HG03108 (cell line): ENCODE measurements at regions not wholly inside any gene's neighbourhood (a gene's known extent, or its start where the extent isn't known, plus 50 kb on each side); places are given as distances from the start of the nearest gene placed in this dataset.

Source experiments
- ATAC-seq: cut with Tn5 transposase; IDR thresholded peaks from one replicate; pipeline ENCODE4 v1.9.1; 2021; ENCODE audit warnings: moderate library complexity; ENCODE audit not compliant: unreplicated experiment

- no peak for ATAC-seq
These were observed 441.3 kb upstream of the THBS1 start for GRCh38 chr15:39139431-39140059.

DNA sequence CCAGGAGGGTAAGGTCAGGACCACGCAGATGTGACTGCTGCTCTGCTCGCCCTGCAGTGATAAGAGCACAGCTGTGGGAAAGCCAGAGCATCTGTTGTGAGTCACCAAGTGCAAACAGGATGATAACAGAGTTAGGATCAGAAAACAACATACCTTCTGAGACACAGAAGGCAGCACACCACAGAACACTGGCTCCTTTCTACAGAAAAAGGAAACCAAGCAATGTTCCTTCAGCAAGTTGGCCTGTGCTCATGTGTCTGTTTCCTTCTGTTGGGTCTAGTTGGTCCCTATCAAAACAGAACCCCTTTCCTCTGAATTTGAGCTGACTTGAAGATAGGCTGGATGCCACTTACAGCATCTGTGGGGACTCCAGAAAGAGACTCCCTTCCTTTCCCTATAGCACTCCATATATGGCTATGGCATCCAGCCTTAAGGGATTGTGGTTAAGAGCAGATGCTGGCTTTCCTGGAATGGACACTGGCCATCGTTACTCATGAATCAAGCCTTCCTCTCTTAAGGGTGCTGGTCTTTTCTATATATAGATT, 440.7 kb upstream of the THBS1 start:
- ATAC-seq = no peak

DNA sequence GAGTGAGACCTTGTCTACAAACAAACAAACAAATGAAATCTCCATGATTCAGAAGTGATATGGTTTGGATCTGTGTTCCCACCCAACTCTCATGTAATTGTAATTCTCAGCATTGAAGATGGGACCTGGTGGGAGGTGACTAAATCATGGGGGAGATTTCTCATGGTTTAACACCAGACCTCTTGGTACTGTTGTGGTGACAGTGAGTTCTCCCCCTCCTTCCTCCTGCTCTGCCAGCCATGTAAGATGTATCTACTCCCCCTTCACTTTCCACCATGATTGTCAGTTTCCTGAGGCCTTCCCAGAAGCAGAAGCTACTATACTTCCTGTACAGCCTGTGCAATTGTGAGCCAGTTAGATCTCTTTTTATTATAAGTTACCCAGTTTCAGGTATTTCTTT, 438.4 kb upstream of the THBS1 start:
- ATAC-seq = no peak

- ATAC-seq = no peak
These were observed 437.4 kb upstream of the THBS1 start for GRCh38 chr15:39143479-39143878.

DNA sequence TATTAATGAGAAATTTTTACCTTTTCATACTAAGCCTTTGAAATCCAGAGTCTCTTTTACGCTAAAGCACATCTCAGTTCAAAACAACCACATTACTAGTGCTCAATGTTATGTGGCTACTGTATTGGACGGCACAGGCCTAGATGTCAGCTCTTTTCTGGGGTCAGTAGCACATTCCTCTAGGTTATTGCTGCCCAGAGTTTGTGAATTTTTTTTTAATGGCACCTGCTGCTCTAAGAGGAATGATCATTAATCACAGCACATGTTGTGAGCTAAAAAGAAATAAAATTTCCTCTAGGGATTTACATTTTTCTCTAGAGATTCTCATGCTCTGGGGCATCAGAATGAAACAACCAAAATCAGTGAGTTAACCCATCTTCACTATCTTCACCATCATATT, 436.8 kb upstream of the THBS1 start:
- no peak for ATAC-seq

DNA sequence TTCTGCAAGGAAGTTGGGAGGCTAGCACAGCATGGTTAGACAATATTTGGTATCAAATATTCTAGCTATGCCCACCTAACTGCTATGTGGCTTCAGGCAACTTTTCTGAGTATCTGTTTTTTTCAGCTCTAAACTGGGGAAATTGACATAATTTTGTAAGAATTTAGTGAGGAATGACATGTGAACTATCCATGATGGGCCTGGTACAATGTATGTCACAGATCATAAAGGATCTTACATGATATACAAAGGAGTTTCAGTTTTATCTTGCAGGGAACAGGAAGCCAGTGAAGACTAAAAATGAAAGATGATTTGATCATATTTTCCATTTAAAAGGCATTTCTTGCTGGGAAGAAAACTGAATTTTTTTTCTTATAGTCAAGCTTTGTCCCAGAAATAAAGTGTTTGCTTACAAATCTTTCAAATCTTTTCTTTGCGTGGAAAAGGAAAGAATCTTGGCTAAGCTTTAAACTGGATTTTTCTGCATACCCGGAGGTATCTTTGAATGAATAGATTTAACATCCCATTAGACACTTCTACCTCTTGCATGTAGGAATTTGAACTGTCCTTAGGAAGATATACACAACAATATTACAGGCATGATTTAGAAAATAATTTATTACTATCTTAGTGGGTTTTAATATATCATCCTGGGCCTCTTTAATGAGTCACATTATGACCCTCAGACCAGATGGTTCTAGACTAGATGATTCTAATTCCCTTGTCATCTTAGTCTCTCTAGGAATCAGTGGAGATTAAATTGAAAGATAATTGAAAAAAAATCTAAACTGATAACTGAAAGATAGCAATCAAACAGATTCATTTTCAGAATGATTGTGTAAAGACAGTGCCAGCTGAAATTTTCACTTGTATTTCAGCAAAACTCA, 436.0 kb upstream of the THBS1 start:
- ATAC-seq = no peak

DNA sequence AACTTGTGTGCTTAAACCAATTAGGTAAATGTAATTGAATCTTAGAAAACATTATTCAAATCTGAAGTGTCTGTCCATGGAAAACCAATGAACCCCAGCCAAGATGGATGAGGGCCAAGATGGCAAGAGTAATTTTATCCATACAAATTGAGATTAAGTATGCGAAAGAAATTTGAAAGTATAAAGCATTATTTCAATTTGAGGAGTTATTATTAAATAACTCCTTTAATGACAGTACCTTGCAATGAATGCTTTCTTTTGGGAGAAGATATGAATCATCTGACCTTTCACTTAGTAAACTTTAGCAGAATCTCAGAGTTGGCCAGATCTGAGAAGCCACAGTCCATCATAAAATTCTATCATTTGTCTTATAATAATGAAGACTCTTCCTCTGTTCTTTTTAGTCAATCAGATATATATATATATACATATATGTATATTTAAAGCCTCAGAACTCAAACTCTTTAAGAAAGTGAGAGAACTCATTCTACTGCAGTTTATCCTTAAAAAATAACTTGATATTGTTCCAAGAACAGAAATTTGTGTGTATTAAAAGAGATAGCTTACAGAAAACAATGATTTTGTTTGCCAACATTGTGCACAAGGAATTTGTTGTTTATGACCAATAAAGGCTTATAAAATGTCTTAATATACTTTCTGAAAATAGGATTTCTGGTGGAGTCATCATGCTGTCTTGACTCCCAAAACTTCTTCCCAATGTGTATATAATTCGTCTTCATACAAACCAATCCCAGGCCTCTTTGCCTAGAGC, 434.8 kb upstream of the THBS1 start:
- no peak for ATAC-seq

DNA sequence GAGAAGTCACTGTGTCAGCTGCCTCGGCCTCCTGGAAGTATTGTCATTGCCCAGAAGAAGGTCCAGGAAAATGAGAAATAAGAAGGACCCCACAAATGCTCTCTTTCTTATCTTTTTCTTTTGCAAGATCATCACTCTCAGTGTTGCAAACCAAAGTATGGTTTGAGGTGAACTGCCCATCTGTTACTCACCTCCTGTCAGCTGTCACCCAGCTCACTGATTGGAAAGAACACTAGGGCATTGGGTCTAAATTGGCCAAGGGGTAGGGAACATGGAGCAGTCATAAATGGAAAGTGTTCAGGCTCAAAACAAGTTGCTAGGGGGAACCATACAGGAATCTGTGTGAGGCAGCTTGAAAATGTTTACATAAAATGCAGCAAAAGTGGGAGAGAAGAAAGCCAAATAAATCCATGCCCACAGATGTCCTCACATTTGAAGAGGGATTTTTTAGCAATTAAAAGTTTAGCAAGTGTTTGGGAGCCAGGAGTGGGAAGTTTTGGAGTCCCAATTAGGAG, 431.2 kb upstream of the THBS1 start:
- no peak for ATAC-seq

- ATAC-seq = no peak
These were observed 429.3 kb upstream of the THBS1 start for GRCh38 chr15:39151545-39151944.

- no peak for ATAC-seq
These were observed 427.7 kb upstream of the THBS1 start for GRCh38 chr15:39153058-39153714.

- no peak for ATAC-seq
These were observed 427.2 kb upstream of the THBS1 start for GRCh38 chr15:39153716-39154115.

DNA sequence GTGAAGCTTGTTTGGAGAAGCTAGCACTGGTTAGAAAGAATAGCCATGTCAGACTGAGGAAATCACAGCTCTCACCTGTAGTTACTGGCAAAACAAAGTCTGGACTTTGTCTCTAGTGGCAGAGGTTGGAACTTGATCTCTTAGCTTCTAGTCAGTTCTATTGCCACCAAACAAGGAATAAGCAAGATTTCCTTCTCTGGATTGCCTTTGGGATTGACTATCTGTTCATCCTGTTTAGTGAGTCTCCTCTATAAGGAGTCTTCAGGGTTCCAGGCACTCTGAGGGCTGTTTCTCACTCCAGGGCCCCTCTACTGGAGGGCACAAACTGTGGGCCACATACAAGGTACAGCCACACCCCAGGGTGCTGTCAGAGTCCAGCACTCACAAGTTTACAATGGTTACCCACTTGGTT, 426.6 kb upstream of the THBS1 start:
- no peak for ATAC-seq

GRCh38 chr15:39154776-39155175, 426.1 kb upstream of the THBS1 start:
- ATAC-seq = no peak

- ATAC-seq = no peak
These were observed 424.7 kb upstream of the THBS1 start for GRCh38 chr15:39156166-39156565.

DNA sequence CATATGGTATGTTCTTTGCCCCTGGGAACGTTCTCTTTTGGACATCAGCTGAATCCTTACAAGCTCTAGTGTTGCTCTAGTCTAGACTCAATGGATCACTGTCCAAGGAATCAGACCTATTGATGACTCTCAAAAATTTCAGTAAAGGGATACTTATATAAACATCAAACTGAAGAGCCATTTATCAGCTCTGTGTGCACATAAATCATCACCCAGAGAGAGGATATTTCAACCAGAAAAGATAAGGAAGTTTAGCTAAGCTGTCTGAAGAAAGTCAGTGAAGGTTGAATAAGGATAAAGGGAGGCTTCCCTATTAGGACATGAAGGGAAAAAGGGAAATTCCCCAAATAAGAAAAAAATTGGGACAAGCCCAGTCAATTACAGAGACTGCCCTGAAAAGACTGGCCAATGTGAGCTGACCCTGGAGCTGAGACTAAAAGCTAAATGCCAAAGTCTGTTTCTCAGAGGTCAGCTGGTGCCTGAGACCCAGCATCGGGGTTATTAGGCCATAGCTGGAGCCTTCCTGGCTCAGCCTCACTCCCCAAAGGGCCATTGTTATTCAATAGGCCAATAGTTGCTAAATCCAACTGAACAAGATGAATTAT, 424.1 kb upstream of the THBS1 start:
- no peak for ATAC-seq

DNA sequence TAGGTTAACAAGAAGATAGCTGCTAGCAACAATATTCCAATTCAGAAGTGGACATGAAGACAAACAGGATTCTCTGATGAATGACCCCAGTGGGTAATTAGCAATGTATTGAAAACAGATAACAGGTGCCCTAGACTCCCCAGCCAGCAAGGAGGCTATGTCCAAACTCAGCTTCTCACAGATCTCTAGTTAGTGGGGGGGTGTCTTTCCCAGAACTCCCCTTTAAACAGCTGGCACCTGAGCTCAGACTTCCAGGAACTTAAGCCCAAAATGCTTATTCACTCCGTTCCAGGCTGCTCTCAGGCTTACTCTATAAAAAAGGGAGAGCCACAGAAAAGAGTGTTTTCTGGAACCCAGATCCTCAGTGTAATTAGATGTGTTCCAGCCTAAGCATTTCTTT, 423.0 kb upstream of the THBS1 start:
- no peak for ATAC-seq

- no peak for ATAC-seq
These were observed 421.0 kb upstream of the THBS1 start for GRCh38 chr15:39159833-39160232.

DNA sequence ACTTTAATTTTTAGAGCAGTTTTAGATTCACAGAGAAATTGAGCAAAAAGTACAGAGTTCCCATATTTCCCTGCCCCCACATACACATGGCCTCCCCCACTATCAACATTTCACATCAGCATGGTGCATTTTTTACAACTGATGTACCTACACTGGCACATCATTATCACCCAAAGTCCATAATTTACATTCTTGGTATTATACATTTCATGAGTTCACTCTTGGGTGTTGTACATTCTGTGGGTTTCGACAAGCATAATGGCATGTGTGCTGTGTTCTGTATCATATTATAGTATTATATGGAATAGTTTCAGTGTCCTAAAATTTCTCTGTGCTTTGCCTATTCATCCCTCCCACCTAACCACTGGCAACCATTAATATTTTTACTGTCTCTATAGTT, 419.8 kb upstream of the THBS1 start:
- ATAC-seq = no peak

- ATAC-seq = no peak
These were observed 415.7 kb upstream of the THBS1 start for GRCh38 chr15:39165020-39165706.
